ENCODE measurements at regions not wholly inside any gene's neighbourhood (a gene's known extent, or its start where the extent isn't known, plus 50 kb on each side); places are given as distances from the start of the nearest gene placed in this dataset.

DNA sequence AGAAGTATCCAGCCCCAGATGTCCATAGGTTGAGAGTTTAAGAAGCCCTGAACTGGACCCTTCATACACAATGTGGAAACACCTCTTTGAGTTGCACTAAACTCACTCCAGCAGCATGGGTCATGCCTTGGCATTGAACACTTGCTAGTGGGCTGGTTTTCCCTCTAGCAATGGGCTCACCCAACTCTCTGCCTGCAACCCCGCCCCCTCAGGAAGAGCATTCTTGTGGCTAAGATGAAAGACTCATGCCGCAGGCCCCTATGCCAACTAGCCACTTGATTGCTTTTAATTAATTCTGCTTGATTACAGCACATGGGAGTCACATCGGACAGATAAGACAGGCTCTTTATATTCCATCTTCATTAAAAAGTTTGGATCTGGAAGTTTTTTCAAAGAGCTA is 136.5 kb upstream of the GJB5 start (continued):
- TF ChIP-seq, protein P1, sequence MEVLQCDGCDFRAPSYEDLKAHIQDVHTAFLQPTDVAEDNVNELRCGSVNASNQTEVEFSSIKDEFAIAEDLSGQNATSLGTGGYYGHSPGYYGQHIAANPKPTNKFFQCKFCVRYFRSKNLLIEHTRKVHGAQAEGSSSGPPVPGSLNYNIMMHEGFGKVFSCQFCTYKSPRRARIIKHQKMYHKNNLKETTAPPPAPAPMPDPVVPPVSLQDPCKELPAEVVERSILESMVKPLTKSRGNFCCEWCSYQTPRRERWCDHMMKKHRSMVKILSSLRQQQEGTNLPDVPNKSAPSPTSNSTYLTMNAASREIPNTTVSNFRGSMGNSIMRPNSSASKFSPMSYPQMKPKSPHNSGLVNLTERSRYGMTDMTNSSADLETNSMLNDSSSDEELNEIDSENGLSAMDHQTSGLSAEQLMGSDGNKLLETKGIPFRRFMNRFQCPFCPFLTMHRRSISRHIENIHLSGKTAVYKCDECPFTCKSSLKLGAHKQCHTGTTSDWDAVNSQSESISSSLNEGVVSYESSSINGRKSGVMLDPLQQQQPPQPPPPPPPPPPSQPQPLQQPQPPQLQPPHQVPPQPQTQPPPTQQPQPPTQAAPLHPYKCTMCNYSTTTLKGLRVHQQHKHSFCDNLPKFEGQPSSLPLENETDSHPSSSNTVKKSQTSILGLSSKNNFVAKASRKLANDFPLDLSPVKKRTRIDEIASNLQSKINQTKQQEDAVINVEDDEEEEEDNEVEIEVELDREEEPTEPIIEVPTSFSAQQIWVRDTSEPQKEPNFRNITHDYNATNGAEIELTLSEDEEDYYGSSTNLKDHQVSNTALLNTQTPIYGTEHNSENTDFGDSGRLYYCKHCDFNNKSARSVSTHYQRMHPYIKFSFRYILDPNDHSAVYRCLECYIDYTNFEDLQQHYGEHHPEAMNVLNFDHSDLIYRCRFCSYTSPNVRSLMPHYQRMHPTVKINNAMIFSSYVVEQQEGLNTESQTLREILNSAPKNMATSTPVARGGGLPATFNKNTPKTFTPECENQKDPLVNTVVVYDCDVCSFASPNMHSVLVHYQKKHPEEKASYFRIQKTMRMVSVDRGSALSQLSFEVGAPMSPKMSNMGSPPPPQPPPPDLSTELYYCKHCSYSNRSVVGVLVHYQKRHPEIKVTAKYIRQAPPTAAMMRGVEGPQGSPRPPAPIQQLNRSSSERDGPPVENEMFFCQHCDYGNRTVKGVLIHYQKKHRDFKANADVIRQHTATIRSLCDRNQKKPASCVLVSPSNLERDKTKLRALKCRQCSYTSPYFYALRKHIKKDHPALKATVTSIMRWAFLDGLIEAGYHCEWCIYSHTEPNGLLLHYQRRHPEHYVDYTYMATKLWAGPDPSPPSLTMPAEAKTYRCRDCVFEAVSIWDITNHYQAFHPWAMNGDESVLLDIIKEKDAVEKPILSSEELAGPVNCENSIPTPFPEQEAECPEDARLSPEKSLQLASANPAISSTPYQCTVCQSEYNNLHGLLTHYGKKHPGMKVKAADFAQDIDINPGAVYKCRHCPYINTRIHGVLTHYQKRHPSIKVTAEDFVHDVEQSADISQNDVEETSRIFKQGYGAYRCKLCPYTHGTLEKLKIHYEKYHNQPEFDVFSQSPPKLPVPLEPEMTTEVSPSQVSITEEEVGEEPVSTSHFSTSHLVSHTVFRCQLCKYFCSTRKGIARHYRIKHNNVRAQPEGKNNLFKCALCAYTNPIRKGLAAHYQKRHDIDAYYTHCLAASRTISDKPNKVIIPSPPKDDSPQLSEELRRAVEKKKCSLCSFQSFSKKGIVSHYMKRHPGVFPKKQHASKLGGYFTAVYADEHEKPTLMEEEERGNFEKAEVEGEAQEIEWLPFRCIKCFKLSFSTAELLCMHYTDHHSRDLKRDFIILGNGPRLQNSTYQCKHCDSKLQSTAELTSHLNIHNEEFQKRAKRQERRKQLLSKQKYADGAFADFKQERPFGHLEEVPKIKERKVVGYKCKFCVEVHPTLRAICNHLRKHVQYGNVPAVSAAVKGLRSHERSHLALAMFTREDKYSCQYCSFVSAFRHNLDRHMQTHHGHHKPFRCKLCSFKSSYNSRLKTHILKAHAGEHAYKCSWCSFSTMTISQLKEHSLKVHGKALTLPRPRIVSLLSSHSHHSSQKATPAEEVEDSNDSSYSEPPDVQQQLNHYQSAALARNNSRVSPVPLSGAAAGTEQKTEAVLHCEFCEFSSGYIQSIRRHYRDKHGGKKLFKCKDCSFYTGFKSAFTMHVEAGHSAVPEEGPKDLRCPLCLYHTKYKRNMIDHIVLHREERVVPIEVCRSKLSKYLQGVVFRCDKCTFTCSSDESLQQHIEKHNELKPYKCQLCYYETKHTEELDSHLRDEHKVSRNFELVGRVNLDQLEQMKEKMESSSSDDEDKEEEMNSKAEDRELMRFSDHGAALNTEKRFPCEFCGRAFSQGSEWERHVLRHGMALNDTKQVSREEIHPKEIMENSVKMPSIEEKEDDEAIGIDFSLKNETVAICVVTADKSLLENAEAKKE (CRISPR knock-in tag; IDR thresholded peaks at IDR 0.05) = no peak
- TF ChIP-seq ZNF331 (CRISPR knock-in tag; IDR thresholded peaks at IDR 0.05; ENCODE audit: low read depth) (no peak), NANOG (IDR thresholded peaks at IDR 0.05; ENCODE audit: borderline replicate concordance) (no peak), JUNB (IDR thresholded peaks at IDR 0.05; ENCODE audit: unreplicated experiment) (no peak)

DNA sequence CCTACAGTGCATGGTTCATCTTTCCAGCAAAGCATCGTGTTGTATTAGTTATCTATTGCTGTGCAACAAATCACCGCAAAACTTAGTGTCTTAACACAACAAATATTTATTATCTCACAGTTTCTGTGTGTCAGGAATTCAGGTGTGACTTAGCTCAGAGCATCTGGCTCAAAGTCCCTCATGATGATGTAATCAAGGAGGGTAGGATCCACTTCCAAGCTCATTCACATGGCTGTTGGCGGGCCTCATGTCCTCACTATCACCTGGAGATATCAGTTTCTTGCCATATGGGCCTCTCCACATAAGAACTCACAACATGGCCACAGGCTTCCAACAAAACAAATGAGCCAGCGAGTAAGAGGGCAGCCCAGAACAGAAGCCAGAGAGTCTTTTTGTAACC is 135.6 kb upstream of the GJB5 start:
- no peaks in the 10 kb centered on the region for H3F3A ChIP-seq (replicated peaks; ENCODE audit: low read depth)
- H3K27me3 ChIP-seq (ENCODE audit: insufficient read depth) = no peaks in the 10 kb centered on the region
- Mint-ChIP-seq H3K4me3 (no peak overlapping the region), H3K9me3 (no peaks in the 10 kb centered on the region), H3K36me3 (ENCODE audit: low read depth) (no peaks in the 10 kb centered on the region), H3K27me3 (ENCODE audit: insufficient read depth, low read depth, poor library complexity) (peaks cover 2% of the 10 kb centered on the region), H3K27ac (no peak overlapping the region), H3K4me1 (no peaks in the 10 kb centered on the region)
- ATAC-seq = no peak
- DNase-seq (ENCODE audit: low spot score) = no peak
- H2AFZ ChIP-seq = no peak overlapping the region
- no peaks in the 10 kb centered on the region for H3K36me3 ChIP-seq (ENCODE audit: insufficient read depth)
- H3K4me3 ChIP-seq = no peak overlapping the region
- H3K79me2 ChIP-seq (replicated peaks; ENCODE audit: insufficient read depth) = no peaks in the 10 kb centered on the region
- 0 out of 2 replicates have a peak, but pooled peaks cover 7% of the 10 kb centered on the region for H3K9me2 ChIP-seq (ENCODE audit: insufficient read depth)
- H3K4me2 ChIP-seq = no peak overlapping the region
- no peaks in the 10 kb centered on the region for H3K4me1 ChIP-seq (ENCODE audit: insufficient read depth)
- no peaks in the 10 kb centered on the region for H4K20me1 ChIP-seq (replicated peaks; ENCODE audit: insufficient read depth)
- H3K27ac ChIP-seq (ENCODE audit: low read depth) = no peak overlapping the region
- no peak for TF ChIP-seq CREB1 (CRISPR knock-in tag; IDR thresholded peaks at IDR 0.05; ENCODE audit: low read depth)
- TF ChIP-seq, protein P1 (CRISPR knock-in tag; IDR thresholded peaks at IDR 0.05) = no peak
- TF ChIP-seq STAT1 (IDR thresholded peaks at IDR 0.05; ENCODE audit: unreplicated experiment) = no peak
- TF ChIP-seq, protein P2, sequence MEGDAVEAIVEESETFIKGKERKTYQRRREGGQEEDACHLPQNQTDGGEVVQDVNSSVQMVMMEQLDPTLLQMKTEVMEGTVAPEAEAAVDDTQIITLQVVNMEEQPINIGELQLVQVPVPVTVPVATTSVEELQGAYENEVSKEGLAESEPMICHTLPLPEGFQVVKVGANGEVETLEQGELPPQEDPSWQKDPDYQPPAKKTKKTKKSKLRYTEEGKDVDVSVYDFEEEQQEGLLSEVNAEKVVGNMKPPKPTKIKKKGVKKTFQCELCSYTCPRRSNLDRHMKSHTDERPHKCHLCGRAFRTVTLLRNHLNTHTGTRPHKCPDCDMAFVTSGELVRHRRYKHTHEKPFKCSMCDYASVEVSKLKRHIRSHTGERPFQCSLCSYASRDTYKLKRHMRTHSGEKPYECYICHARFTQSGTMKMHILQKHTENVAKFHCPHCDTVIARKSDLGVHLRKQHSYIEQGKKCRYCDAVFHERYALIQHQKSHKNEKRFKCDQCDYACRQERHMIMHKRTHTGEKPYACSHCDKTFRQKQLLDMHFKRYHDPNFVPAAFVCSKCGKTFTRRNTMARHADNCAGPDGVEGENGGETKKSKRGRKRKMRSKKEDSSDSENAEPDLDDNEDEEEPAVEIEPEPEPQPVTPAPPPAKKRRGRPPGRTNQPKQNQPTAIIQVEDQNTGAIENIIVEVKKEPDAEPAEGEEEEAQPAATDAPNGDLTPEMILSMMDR (conservative IDR thresholded peaks at IDR 0.05; ENCODE audit: low read depth in 2 of 2) = no peak
- no peak for TF ChIP-seq EZH2phosphoT487 (IDR thresholded peaks at IDR 0.05; ENCODE audit: unreplicated experiment)
- TF ChIP-seq ZNF114 (CRISPR knock-in tag; IDR thresholded peaks at IDR 0.05) = no peak

Data from GM23338 (cell line).